HG03103 (cell line): ENCODE measurements at regions not wholly inside any gene's neighbourhood (a gene's known extent, or its start where the extent isn't known, plus 50 kb on each side); places are given as distances from the start of the nearest gene placed in this dataset.

Experiments
- ATAC-seq: cut with Tn5 transposase; IDR thresholded peaks from one replicate; pipeline ENCODE4 v1.9.1; 2021; ENCODE audit warnings: low read depth; ENCODE audit not compliant: unreplicated experiment

DNA sequence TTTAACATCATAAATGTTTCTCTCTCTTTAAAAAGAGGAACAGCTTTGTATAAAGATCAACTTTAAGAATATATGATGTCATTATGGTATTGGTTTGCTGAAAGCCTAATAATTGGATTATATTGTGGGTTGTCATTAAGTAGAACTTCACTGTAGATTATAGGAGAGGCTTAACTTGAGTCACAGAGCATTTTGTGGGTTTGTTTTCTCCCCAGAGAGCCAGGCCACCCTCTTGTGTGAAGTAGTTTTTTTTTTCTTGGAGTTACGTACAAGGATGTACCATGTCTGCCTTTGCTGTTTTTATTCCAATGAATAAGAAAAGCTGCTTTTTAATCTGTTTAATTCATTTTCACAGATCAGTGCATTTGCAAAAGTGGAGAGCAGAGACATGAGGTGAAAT, 354.8 kb upstream of the TBL1XR1 start:
- ATAC-seq: no peak

DNA sequence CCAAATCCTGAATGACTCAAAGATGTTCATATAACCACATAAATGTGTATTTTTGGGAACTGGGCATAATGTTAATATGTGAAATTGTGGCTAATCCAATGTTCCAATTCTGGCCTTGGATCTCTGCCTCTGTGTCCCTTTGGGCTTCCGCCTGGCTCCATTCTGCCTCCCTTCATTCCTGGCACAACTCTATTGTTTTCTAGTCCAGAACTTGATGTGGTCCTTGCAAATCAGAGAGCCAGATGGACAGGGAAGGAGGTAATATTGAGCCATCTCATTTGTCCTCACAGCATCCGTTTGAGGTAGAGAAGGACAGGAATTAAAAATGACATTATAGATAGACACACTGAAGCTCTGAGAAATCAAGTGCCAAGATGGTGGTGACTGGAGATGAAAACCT, 355.7 kb upstream of the TBL1XR1 start:
- no peak for ATAC-seq

DNA sequence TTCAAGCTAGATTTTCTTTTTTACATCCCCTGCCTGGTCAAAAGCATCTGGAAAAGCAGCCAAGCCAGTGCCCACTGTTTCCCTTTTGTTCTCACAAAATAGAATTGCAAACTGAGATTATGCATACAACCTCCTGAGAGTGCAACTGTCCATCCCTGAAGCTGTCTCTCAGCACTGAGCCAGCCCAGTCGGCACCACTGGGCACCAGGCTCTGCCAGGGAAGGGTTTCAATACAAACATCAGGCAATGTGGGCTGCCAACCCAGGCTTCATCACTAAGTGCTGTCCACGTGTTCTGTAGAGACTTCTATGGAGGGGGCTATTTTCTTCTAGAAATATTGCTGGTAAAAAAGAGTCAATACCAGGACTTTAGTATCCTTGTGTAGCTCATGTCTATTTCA, 356.3 kb upstream of the TBL1XR1 start:
- ATAC-seq: no peak

DNA sequence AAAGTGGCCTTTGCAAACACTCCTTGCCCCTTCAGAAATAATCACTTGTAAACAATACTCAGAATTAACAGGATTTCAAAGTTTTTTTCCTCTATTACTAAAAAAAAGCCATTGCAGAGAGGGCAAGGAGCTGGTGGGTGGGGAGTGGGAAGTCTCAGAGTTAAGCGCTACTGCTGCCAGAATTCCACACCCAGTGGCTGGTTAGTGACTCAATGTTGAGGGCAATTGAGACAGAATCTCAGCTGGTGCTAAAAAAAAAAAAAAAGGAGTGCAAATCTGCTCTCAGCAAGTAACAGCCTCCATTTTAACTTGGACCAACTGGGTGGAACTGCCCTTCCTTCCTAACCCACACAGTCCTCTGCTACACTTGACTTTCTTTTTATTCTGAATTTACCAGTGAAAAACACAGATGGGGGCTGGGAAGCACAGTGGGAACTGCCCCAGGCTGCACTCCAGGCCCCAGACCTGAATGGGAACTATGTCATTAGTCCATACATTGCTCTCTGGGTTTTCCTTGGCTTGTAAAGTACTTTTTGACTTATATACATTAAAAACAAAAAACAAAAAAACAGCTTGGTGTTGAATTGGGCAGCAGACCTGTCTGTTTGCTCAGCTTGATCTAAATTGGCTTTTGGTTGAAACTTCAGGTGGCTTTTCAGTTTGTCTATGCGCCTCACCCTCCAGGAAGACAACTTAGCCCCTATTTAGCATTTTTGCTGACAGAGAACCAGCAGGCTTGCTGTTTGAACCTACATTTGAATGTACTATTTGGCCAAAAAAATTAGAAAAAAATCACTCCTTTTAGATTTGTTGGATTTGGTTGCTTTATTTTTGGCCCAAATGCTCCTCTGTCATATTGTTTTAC, 357.8 kb upstream of the TBL1XR1 start:
- ATAC-seq: no peak

DNA sequence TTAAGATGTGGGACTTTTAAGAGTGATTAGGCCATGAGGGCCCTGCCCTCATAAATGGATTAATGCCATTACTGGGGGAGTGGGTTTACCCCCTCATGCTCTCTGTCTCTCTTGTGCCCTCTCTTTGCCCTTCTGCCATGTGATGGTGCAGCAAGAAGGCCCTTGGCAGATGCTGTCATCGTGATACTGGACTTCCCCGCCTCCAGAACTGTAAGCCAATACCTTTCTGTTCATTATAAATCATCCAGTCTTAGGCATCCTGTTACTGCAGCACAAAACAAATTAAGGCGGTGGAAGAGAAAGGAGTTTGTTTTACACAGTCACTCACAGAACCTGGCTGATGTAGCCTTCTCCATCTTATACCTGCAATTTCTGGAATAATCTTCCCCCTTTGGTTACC, 360.3 kb upstream of the TBL1XR1 start:
- ATAC-seq: no peak

DNA sequence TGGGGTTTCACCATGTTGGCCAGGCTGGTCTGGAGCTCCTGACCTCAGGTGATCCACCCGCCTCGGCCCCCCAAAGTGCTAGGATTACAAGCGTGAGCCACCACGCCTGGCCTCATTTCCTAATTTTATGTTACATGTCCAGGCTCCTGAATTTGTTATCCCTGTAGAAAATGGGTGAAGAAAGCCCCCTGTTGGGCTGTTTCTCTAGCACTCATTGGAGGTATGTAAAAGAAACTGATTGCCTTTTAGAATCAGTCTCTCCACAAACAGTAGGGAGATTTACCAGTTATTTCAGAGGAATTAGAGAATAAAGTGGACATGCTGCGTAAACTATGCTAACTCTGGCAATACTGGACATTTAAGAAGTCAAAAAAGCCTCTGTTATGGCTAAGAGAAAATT, 364.1 kb upstream of the TBL1XR1 start:
- no peak for ATAC-seq

DNA sequence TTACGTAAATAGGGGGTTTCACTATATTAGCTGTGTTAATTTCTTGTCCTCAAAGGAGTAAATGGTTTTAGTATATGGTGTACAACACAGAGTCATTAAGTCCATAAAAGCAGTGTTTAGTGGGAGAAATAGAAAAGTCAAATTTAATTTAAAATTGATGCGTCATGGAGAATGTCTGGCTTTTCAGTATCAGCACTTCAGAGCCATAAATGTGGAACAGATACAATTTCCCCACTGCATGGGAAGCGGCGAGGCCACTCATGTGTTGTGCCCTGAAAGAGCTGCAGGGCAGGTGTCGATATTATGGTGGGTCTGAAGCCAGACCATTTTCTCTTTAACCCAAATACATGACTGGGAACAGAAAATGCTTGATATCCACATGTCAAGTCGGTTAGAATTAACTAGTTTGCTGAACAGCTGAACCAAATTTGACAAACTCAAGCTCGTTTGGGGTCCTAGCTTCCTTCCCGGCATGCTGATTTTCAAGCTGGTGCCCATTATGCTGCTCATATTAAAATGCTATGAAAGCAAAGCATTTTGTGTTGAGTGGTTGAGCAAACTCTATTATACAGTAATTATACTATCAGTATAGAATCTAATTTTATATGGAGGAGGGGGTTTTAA, 364.6 kb upstream of the TBL1XR1 start:
- ATAC-seq: no peak

DNA sequence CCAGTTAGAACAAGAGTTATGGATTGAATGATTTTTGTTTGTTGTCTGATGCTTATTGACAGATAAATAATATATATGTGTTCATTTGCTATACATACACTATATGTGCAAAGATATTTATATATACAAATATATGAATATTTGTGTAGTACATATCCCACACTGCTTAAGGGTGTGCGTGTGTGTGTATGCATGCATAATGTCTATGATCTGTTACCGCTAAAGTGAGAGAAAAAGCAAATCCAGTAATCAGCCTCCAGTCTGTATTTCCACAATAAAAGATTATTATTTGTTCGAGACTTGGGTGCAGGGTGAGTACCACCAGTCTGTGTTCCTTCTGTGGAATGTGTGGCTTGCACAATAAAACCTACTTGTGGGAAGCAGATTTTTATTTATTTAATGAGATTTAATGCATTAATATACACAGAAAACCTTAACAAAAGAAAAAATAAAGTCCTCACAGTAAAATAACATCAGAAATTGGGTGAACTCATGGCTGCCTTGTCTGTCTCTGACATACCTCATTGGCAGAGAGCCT, 366.0 kb upstream of the TBL1XR1 start:
- no peak for ATAC-seq

DNA sequence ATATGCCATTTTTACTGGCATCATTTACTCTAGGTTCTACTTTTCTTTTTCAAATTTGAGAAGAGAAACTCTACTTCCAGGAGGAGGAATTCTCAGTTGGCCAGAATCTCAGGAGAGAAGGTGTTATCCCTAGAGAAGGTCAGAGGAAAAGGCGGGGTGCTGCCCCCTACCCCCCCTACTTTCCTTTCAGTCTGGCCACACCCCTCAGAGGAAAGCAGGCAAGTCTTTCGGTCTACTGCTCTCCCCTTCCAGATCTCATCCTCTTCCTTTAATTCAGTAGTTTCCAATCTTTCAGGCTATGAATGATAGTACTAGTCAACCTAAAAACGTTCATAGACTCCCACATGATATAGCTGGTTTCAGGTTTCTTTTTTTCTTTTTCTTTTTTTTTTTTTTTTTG, 366.5 kb upstream of the TBL1XR1 start:
- ATAC-seq: no peak

DNA sequence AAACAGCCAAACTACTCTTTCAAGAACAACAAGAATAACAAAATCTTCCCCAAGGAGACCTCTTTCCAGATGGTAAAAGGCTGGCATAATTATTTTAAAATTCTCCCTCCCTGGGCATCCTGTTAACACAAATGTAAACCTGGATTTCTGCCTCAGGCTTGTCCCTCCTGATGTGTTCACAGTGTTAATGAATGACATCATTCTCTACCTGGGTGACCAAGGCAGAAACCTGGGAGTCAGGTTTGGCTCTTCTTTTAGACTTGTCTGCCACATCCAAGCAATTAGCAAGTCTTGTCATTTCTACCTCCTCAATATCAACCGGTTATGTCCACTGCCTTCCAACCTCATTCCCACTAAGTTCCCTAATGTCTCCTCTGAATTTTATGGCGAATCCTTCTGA, 368.7 kb upstream of the TBL1XR1 start:
- ATAC-seq: no peak

DNA sequence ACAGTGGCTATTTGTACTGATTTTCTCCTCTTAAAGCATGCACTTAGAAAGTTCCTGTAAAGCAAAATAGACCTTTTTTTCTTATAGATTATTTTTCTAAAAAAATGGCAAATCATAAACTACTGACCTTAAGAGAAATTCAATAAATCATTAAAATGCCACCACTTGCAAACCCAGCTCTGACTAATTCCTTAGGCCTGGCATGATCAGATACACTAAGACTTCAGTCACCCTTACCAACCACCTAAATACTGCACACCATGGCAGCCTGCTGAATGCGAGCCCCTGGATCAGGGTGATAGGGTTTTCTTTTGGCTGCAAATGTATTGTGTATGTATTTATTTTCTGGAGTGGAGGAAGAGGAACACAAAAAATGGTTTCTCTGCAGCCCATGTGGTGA, 370.6 kb upstream of the TBL1XR1 start:
- no peak for ATAC-seq

DNA sequence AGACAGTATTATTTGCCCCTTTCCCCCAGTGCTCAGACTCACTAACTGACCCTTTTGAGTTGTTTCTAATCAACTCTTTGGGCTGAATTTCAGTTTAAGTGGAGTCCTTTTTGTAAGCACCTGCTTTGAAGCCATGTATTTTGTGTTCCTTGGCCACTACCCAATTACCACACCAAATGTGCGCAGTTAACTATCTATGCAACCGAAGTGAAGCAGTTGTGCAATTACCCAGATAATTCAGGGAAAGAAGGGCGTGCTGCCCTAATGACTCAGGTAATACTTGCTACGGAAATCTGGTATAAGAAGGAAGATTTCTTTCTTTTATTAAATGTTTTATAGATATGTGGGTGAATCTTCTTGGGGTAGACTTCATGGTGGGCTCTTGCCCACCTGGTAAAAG, 371.9 kb upstream of the TBL1XR1 start:
- ATAC-seq: no peak

DNA sequence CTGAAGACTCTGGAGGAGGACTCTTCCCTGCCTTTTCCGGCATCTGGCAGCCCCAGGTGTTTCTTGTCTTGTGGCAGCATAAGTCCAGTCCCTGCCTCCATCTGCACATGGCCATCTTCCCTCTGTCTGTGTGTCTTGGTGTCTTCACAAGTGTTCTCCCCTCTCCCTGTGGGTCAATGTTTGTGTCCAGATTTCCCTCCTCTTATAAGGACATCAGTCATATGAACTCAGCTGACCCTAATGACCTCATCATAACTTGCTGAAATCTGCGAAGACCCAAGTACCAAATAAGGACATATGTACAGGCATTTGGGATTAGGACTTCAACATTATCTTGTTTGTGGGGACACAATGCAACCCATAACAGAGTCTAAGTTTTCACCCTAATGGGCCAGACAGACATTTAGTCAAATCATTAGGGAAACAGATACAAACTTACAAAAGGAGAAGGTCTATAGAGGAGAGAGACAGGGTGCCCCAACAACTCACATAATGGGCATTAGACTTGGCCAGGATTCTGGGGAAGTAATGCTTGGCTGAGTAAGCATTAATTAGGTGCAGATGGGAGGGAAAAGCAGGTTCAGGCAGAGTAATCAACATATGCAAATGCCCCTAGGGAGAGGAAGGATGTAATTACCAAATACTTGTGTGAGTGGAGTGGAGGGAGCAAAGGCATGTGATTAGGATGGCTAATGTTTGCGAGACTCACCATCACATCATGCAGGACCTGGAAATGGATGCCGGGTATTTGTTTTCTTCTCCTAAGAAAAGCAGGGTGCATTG, 372.8 kb upstream of the TBL1XR1 start:
- ATAC-seq: no peak

DNA sequence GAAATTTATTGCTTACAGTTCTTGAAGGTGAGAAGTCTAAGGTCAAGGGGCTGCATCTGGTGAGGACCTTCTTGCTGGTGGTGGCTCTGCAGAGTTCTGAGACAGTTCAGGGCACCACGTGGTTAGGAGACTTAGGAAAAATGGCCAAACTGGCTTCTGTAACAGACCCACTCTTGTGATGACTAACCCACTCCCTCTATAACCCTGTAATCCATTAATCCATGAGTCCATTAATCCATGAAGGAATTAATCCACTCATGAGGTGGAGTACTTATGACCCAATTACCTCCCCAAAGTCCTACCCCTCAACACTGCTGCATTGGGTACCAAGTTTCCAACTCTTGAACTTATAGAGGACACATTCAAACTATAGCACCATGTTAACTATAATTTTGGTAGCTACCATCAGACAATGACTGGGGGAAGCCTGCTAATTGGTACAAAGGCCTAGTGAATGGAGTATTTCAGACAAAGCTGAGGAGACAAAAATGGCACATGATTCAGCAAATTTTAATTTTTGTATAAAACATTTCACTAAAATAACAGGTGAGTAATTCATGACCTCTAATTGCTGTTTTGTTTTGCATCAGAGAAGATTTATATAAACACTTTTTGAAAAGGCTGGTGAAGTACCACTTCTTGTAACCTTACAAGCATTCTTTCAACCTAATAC, 374.1 kb upstream of the TBL1XR1 start:
- no peak for ATAC-seq

DNA sequence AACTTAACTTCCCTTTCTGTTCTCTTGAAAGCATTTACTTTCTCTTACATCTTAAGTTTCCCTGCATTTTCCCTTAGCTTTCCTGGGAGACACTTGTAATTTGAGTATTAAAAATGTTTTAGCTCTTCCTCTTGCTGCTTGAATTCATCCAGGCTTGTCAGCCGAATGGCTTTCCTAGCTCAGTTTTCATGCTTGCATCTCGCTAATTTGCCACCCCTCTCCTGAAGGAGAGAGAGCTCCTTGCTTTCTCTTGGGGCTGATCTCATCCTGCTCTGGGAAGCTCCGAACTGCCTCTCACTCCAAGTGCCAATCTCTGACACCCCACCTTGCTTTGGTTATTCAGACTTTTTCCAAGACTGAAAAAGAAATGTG, 374.6 kb upstream of the TBL1XR1 start:
- ATAC-seq: no peak

DNA sequence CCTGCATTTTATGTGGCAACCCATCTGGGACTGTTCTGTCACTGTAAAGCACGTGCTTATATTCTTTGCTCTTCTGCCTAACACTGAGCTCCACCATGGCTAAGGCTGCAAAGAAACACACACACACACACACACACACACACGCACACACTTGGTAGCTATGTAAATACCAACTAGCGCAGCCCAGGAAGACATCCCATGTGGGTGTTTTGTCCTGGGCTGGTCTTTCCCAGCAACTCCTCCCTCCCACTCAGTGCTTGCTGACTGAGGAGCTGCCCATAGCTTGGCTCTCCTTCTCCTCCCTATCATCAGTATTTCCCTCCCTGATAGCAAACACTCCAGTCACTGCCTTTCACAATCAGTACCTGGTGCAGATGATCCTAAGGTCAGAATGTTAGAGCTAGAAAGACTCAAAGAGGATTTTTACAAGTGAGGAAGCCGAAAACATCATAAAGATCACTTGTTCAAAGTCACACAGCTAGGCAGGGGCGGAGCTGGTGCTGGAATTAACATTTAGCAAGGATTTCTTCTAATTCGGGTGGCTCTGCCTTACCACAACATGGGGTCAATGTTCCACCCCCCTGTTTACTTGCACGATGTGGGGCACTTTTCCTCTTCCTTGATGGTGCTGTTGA, 377.1 kb upstream of the TBL1XR1 start:
- no peak for ATAC-seq

DNA sequence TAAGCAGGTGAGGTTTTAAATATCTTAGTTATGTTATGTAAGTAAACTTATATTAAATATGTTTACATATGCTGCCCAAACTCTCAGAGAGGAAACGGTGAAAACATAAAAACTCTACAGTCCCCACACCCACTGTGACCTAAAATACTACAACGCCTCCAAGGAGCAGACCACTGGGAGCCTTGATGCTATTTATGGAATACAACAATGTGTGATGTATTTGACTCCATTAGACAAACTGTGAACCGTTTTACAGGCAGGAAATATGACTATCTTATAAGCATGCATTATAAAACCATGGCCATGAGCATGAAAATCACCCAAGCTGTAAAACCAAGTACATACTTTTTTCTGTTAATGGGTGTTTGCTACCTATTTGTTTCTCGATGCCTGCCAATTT, 379.5 kb upstream of the TBL1XR1 start:
- ATAC-seq: no peak

DNA sequence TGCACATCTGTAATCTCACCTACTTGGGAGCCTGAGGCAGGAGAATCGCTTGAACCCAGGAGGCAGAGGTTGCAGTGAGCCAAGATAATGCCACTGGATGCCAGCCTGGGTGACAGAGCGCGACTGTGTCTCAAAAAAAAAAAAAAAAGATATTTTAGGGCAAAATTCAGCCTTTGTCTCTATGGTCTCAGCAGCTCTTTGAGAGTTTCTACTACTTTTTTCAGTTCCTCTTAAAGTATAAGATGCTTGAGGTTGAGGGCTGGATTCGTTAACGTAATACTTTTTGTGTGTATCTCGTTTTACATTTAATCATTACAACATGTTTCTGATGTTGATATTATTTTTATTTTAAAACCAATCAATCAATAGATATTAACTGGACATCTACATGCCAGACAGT, 381.2 kb upstream of the TBL1XR1 start:
- peak; percentile 86 for ATAC-seq

DNA sequence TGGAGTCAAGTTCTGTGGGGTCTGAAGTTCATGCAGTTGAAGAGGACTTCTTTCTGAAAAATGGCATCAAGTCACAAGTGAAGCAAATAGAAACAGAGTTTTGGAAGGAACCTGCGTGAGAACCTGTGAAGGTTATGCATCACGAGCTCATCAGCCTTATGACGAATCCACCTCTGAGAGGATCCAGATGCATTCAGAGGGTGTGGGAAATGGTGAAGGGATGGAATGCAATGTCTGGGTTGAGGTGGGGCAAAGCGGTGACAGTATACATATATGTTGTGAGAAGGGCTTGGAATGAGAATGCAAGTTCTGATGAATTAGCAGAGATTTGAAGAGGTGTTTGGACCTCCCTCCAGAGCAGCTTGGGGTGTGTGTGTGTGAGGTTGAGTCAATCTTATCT, 382.1 kb upstream of the TBL1XR1 start:
- ATAC-seq: no peak

DNA sequence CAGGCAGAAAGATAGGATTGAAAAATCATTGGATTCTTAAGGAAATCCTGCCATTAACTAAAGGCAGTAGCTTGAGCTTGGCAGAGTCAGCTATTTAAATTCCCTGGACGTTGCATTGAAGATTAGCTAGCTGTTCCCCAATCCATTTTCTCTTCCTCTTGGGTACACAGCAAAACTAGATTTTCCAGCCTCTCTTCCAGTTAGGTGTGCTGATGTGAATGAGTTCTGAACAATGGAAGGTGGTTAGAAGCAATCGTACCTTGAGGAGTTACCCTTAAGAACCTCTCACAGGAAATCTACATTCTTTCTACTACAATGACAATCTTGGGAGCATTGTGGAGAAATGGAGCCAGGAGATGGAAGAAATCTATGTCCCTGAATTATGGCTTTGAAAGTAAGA, 383.2 kb upstream of the TBL1XR1 start:
- ATAC-seq: no peak
